GM12878 (cell line): ENCODE measurements at regions not wholly inside any gene's neighbourhood (a gene's known extent, or its start where the extent isn't known, plus 50 kb on each side); places are given as distances from the start of the nearest gene placed in this dataset.

Experiments used
- ASH2L ChIP-seq: fragments of 300-600, 200-600 bp; sonication (generic); IDR thresholded peaks from 2 replicates; pipeline ENCODE4 v1.6.1; 2017; ENCODE audit warnings: low read depth, mild to moderate bottlenecking, borderline replicate concordance
- BCL3 ChIP-seq: IDR thresholded peaks from 2 replicates; pipeline ENCODE4 v1.6.1; 2011; ENCODE audit warnings: borderline replicate concordance, low read depth, mild to moderate bottlenecking, moderate library complexity, low read length; ENCODE audit not compliant: insufficient read depth, poor library complexity, severe bottlenecking
- CBX5 ChIP-seq: sonication (generic); IDR thresholded peaks from 2 replicates; pipeline ENCODE4 v1.6.1; 2016; ENCODE audit warnings: low read depth, moderate library complexity, mild to moderate bottlenecking, inconsistent platforms
- CREB1 ChIP-seq: IDR thresholded peaks from 2 replicates; pipeline ENCODE4 v1.6.1; 2012; ENCODE audit warnings: low read depth, mild to moderate bottlenecking, inconsistent platforms
- ESRRA ChIP-seq: IDR thresholded peaks from 2 replicates; pipeline ENCODE4 v1.6.1; 2012; ENCODE audit warnings: mild to moderate bottlenecking, low read length, improper control_type of control experiment
- HDAC2 ChIP-seq: fragments of 200-600 bp; sonication (generic); IDR thresholded peaks from 2 replicates; pipeline ENCODE4 v1.6.1; 2017
- POLR2A ChIP-seq: IDR thresholded peaks from 2 replicates; pipeline ENCODE4 v1.6.1; 2011; ENCODE audit warnings: low read depth, mild to moderate bottlenecking, low read length
- SIN3A ChIP-seq: IDR thresholded peaks from 2 replicates; pipeline ENCODE4 v1.6.1; 2012; ENCODE audit warnings: low read depth, low read length, improper control_type of control experiment
- SREBF2 ChIP-seq: IDR thresholded peaks from 2 replicates; pipeline ENCODE4 v1.6.1; 2012; ENCODE audit warnings: mild to moderate bottlenecking, low read length
- TF ChIP-seq, protein P1 (sequence below): IDR thresholded peaks from 2 replicates; pipeline ENCODE4 v1.6.1; 2012; ENCODE audit warnings: low read depth, low read length, improper control_type of control experiment
- TF ChIP-seq, protein P2 (sequence below), 3 experiments: IDR thresholded peaks in 2 of 3; conservative IDR thresholded peaks in 1 of 3; 2 replicates each; pipeline ENCODE4 v1.5.1; 2011; ENCODE audit warnings: low read depth in 3 of 3, low read length in 3 of 3, mild to moderate bottlenecking in 3 of 3, control low read depth in 2 of 3, moderate library complexity in 2 of 3, inconsistent platforms in 1 of 3, mixed read lengths in 1 of 3; ENCODE audit not compliant: control insufficient read depth in 2 of 3, insufficient read depth in 1 of 3; ENCODE audit errors: extremely low read depth in 1 of 3
- TF ChIP-seq, protein P3 (sequence below): IDR thresholded peaks from 2 replicates; pipeline ENCODE4 v1.6.1; 2011; ENCODE audit warnings: mild to moderate bottlenecking, low read depth, low read length, moderate library complexity; ENCODE audit not compliant: insufficient replicate concordance

- no peak for TF ChIP-seq CBX5
- TF ChIP-seq SREBF2, result no peak
- TF ChIP-seq, protein P1, sequence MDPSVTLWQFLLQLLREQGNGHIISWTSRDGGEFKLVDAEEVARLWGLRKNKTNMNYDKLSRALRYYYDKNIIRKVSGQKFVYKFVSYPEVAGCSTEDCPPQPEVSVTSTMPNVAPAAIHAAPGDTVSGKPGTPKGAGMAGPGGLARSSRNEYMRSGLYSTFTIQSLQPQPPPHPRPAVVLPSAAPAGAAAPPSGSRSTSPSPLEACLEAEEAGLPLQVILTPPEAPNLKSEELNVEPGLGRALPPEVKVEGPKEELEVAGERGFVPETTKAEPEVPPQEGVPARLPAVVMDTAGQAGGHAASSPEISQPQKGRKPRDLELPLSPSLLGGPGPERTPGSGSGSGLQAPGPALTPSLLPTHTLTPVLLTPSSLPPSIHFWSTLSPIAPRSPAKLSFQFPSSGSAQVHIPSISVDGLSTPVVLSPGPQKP, result no peak
- no peak for TF ChIP-seq HDAC2
- TF ChIP-seq, protein P2, sequence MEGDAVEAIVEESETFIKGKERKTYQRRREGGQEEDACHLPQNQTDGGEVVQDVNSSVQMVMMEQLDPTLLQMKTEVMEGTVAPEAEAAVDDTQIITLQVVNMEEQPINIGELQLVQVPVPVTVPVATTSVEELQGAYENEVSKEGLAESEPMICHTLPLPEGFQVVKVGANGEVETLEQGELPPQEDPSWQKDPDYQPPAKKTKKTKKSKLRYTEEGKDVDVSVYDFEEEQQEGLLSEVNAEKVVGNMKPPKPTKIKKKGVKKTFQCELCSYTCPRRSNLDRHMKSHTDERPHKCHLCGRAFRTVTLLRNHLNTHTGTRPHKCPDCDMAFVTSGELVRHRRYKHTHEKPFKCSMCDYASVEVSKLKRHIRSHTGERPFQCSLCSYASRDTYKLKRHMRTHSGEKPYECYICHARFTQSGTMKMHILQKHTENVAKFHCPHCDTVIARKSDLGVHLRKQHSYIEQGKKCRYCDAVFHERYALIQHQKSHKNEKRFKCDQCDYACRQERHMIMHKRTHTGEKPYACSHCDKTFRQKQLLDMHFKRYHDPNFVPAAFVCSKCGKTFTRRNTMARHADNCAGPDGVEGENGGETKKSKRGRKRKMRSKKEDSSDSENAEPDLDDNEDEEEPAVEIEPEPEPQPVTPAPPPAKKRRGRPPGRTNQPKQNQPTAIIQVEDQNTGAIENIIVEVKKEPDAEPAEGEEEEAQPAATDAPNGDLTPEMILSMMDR (IDR thresholded peaks at IDR 0.05 in 2 of 3, conservative IDR thresholded peaks at IDR 0.05 in 1 of 3; ENCODE audit: control insufficient read depth in 2 of 3, extremely low read depth in 1 of 3, insufficient read depth in 1 of 3, low read depth in 3 of 3, low read length in 3 of 3), result no peak
- no peak for TF ChIP-seq SIN3A
- TF ChIP-seq CREB1, result no peak
- TF ChIP-seq, protein P3, sequence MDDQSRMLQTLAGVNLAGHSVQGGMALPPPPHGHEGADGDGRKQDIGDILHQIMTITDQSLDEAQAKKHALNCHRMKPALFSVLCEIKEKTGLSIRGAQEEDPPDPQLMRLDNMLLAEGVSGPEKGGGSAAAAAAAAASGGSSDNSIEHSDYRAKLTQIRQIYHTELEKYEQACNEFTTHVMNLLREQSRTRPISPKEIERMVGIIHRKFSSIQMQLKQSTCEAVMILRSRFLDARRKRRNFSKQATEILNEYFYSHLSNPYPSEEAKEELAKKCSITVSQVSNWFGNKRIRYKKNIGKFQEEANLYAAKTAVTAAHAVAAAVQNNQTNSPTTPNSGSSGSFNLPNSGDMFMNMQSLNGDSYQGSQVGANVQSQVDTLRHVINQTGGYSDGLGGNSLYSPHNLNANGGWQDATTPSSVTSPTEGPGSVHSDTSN, result no peak
- no peak for TF ChIP-seq BCL3
- no peak for TF ChIP-seq POLR2A
- TF ChIP-seq ESRRA, result no peak
- no peak for TF ChIP-seq ASH2L
Measured at GRCh38 chr22:27246558-27246957, 555.0 kb downstream of the MN1 start.
